Upper lobe of left lung (tissue), 6 donors: ENCODE measurements at regions not wholly inside any gene's neighbourhood (a gene's known extent, or its start where the extent isn't known, plus 50 kb on each side); places are given as distances from the start of the nearest gene placed in this dataset.

ENCODE experiments used
- ATAC-seq, 2 donors: fragments of 200-7000 bp; cut with Tn5 transposase; one replicate each; pipeline ENCODE4 v1.9.1; 2022; ENCODE audit warnings: mild to moderate bottlenecking in 2 of 2, moderate library complexity in 2 of 2; ENCODE audit not compliant: low FRiP score in 2 of 2
- DNase-seq, 2 donors: peaks; one replicate each; pipeline ENCODE4 v3.0.0-alpha.2; 2019 to 2020
- H3K27ac ChIP-seq, 4 donors: fragments of 200-600 bp; sonication (generic); one replicate each; pipeline ENCODE4 v1.5.1; 2016 to 2019
- H3K27me3 ChIP-seq, 4 donors: fragments of 200-600 bp; sonication (generic); one replicate each; pipeline ENCODE4 v1.5.1; 2017 to 2019
- H3K36me3 ChIP-seq, 4 donors: fragments of 200-600 bp; sonication (generic); one replicate each; pipeline ENCODE4 v1.5.1; 2016 to 2019
- H3K4me1 ChIP-seq, 4 donors: fragments of 200-600 bp; sonication (generic); one replicate each; pipeline ENCODE4 v1.5.1; 2018 to 2019
- H3K4me3 ChIP-seq, 4 donors: fragments of 200-600 bp; sonication (generic); one replicate each; pipeline ENCODE4 v1.5.1; 2017 to 2019; ENCODE audit warnings: mild to moderate bottlenecking in 2 of 4, moderate library complexity in 1 of 4
- H3K9me3 ChIP-seq, 4 donors: fragments of 200-600 bp; sonication (generic); one replicate each; pipeline ENCODE4 v1.5.1; 2018 to 2019
- EP300 ChIP-seq, 4 donors: sonication (generic); formaldehyde crosslinking; IDR thresholded peaks; one replicate each; pipeline ENCODE4 v1.5.1; 2017; ENCODE audit warnings: antibody characterized with exemption in 4 of 4, control low read depth in 2 of 4
- POLR2A ChIP-seq, 4 donors: fragments of 450-650 bp; IDR thresholded peaks; one replicate each; pipeline ENCODE4 v1.5.1; 2016 to 2017; ENCODE audit warnings: antibody characterized with exemption in 4 of 4, mild to moderate bottlenecking in 2 of 4
- POLR2AphosphoS5 ChIP-seq, 2 donors: sonication (generic); formaldehyde crosslinking; IDR thresholded peaks; one replicate each; pipeline ENCODE4 v1.5.1; 2017; ENCODE audit warnings: antibody characterized with exemption in 2 of 2
- WGBS, 2 donors: methylation state at CpG; one replicate each; pipeline ENCODE4 v1.1.5; 2017 to 2018; 5-methylcytosine and 5-hydroxymethylcytosine counted together
- TF ChIP-seq, protein P1 (sequence below), 6 experiments: fragments of 450-650 bp in 4 of 6; fragments of 200-600 bp in 2 of 6; sonication (generic) in 2 of 6; IDR thresholded peaks; one replicate each; pipeline ENCODE4 v1.5.1; 2016 to 2019; ENCODE audit warnings: antibody characterized with exemption in 6 of 6
- donor health status: DM: no; HTN: no; CAD: no; lungs with moderate emphysema.
- donor health status: DM: no; HTN: yes; CAD: no; lungs with severe emphysema.

DNA sequence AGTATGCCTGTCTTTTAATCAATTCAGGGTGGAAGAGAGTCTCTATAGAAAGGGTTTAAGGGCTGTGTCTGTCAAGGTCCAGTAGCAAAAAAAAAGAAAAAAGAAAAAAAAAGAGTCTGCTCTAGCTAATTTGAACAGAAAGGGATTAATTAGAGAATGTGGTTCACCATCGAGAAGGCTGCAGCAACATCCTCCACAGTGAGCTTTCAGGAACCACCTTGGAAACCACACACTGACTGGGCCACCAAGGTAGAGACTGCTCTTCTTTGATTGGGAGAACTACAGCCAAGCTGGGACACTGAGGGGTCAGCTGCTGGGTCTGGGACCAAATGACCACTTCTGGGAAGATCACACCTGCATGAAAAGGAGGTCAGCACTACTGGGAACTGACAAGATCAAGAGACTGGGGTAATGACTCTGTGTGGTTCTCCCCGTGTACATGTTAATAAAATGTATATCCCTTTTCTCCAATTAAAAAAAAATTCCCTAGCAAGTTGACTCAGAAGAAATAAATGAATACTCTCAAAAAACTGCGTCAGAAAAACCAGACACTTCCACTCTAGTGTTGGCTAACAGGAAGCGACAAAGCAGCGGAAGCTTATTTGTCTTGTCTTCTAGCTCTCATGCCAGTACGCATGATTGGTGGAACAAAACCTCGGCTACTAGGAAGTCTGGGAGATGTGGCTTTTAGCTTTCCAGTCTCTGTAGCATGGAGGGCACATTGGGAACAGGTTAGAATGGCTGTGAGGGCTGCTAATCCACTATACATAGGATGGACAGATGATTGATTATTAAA, 60.0 kb upstream of the IVNS1ABP start:
- H3K36me3 ChIP-seq: no peaks in the 10 kb centered on the region
- no peaks in the 10 kb centered on the region for H3K27me3 ChIP-seq
- ATAC-seq (peak in 1 of 2 donors; percentile 77), DNase-seq (peak in 1 of 2 donors; percentile 61)
- no peaks in the 10 kb centered on the region for H3K9me3 ChIP-seq
- no peaks in the 10 kb centered on the region for H3K4me1 ChIP-seq
- TF ChIP-seq POLR2A (IDR thresholded peaks at IDR 0.05) (no peak), EP300 (IDR thresholded peaks at IDR 0.05) (no peak), POLR2AphosphoS5 (IDR thresholded peaks at IDR 0.05) (peak in 1 of 2 donors; percentile 50)
- TF ChIP-seq, protein P1, sequence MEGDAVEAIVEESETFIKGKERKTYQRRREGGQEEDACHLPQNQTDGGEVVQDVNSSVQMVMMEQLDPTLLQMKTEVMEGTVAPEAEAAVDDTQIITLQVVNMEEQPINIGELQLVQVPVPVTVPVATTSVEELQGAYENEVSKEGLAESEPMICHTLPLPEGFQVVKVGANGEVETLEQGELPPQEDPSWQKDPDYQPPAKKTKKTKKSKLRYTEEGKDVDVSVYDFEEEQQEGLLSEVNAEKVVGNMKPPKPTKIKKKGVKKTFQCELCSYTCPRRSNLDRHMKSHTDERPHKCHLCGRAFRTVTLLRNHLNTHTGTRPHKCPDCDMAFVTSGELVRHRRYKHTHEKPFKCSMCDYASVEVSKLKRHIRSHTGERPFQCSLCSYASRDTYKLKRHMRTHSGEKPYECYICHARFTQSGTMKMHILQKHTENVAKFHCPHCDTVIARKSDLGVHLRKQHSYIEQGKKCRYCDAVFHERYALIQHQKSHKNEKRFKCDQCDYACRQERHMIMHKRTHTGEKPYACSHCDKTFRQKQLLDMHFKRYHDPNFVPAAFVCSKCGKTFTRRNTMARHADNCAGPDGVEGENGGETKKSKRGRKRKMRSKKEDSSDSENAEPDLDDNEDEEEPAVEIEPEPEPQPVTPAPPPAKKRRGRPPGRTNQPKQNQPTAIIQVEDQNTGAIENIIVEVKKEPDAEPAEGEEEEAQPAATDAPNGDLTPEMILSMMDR (IDR thresholded peaks at IDR 0.05): no peak
- H3K4me3 ChIP-seq: no peak overlapping the region
- peak overlapping the region; percentile 60 to 84 (median 72) for H3K27ac ChIP-seq
- WGBS, 2 donors: 45 to 68% methylated on average over 7 of the region's 7 CpGs

DNA sequence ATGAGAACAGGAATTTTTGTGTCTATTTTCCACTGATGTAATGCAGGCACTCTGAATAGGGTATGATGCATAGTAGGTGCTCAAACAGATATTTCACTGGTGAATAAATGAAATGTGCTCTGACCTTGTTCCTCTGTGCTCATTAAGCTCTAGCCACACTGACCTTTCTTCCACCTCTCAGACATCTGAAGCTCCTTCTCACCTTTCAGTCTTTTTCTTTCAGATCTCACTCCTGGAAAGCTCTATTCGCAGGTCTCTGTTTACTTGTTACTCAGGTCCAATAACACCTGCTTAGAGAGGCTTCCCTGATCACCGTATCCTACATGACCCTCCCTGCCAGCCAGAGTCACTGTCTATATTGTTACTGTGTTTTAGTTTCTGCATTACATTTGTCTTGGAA, 59.2 kb upstream of the IVNS1ABP start:
- Histone ChIP-seq H3K4me1 (no peaks in the 10 kb centered on the region), H3K4me3 (no peak overlapping the region), H3K27me3 (no peaks in the 10 kb centered on the region), H3K27ac (peak overlapping the region; percentile 60 to 84 (median 72)), H3K36me3 (no peaks in the 10 kb centered on the region), H3K9me3 (no peaks in the 10 kb centered on the region)
- WGBS, 2 donors: 70 to 82% methylated on average over 2 of the region's 2 CpGs
- ATAC-seq (peak in 1 of 2 donors; percentile 40), DNase-seq (no peak)
- no peak for TF ChIP-seq POLR2A (IDR thresholded peaks at IDR 0.05)
- no peak for TF ChIP-seq EP300 (IDR thresholded peaks at IDR 0.05)
- TF ChIP-seq, protein P1 (IDR thresholded peaks at IDR 0.05): no peak
- no peak for TF ChIP-seq POLR2AphosphoS5 (IDR thresholded peaks at IDR 0.05)

DNA sequence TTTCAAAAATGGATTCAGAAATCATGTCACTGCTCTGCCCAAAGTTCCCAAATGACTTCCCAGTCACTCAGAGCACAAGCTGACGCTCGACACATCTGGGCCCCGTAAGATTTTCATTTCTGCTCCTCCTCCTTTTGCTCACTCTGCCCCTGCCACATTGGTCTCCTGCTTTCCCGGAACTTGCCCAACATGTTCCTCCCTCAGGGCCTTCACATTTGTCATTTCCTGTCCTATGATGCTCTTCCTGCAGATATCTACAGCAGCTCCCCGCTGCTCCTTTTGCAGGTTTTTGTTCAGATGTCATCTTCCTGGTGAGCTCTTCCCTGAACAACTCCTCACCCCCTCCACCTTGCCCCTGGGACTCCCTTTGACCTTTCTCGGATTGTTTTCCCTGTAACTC, 58.5 kb upstream of the IVNS1ABP start:
- H3K27ac ChIP-seq: peak overlapping the region; percentile 69 to 84 (median 78)
- peak; percentile 64 to 88 for TF ChIP-seq POLR2AphosphoS5 (IDR thresholded peaks at IDR 0.05)
- peak in 1 of 4 donors; percentile 66 for TF ChIP-seq POLR2A (IDR thresholded peaks at IDR 0.05)
- TF ChIP-seq, protein P1 (IDR thresholded peaks at IDR 0.05): no peak
- TF ChIP-seq EP300 (IDR thresholded peaks at IDR 0.05): peak in 2 of 4 donors; percentile 24 to 54
- no peaks in the 10 kb centered on the region for H3K9me3 ChIP-seq
- no peaks in the 10 kb centered on the region for H3K36me3 ChIP-seq
- ATAC-seq (peak; percentile 76 to 78), DNase-seq (peak in 1 of 2 donors; percentile 74)
- no peaks in the 10 kb centered on the region for H3K4me1 ChIP-seq
- 77 to 84% methylated on average over 6 of the region's 6 CpGs for WGBS, 2 donors
- H3K27me3 ChIP-seq: no peaks in the 10 kb centered on the region
- H3K4me3 ChIP-seq: no peak overlapping the region

DNA sequence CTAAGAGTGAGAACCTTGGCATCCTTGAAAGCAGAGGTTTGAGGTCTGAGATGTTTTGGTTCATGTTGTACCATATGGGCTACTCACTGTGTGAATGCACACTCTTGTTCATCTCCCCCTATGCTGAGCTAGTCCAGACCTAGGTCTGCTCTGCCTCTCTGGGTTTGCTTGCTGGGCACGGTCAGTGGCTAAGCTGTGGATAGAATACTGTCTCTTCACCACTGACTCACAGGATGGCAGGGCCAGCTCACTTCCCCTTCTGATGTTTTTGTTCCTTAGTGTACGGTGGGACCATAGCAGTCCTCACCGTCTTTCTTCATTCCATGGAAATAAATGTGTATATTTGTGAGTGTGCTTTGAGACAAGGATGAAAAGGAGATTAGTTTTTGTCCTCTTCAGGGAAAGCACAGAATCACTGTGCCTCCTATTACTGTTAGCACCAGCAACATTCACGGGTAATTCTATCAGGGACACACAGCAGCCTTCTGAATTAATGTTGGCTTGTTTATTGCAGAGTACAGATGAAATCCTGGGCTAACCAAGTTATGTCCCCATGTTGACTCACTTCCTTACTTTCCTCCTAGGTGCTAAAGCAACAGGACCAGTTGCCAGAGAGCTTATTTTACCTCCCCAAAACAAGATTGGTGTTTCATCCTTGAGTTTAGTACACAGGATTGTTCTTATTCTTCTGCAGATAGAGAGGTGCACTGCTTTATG, 56.9 kb upstream of the IVNS1ABP start:
- Histone ChIP-seq H3K27ac (peak overlapping the region; percentile 49 to 84 (median 78)), H3K4me3 (no peak overlapping the region), H3K9me3 (no peaks in the 10 kb centered on the region), H3K4me1 (no peaks in the 10 kb centered on the region), H3K27me3 (no peaks in the 10 kb centered on the region), H3K36me3 (no peaks in the 10 kb centered on the region)
- WGBS, 2 donors: 72 to 82% methylated on average over 4 of the region's 4 CpGs
- TF ChIP-seq POLR2A (IDR thresholded peaks at IDR 0.05) (peak in 1 of 4 donors; percentile 57), POLR2AphosphoS5 (IDR thresholded peaks at IDR 0.05) (no peak)
- ATAC-seq (peak; percentile 48 to 84), DNase-seq (peak in 1 of 2 donors; percentile 69)

DNA sequence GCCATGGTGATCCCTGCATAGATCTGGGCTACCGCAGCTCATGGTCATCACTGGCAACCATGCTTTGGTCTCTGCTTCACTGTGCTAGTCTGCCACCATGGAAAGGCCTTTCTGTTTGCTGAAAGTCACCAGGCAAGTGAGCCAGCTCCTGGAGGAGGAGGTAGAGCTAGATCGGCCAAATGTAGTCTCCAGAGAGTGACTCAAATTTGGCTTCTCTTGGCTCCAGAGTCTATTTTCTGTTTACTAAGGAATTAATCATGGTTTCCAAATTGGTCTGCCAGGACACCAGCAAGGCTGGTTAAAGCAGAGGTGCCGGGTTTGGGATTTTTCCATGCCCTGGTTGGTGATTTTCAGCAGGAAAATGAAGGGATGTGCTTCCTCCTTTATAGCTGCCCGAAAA, 52.7 kb upstream of the IVNS1ABP start:
- no peak overlapping the region for H3K27ac ChIP-seq
- H3K4me3 ChIP-seq: no peak overlapping the region
- no peaks in the 10 kb centered on the region for H3K4me1 ChIP-seq
- no peaks in the 10 kb centered on the region for H3K9me3 ChIP-seq
- WGBS, 2 donors: 86 to 94% methylated on average over 4 of the region's 4 CpGs
- H3K27me3 ChIP-seq: no peaks in the 10 kb centered on the region
- DNase-seq: no peak
- TF ChIP-seq POLR2A (IDR thresholded peaks at IDR 0.05) (no peak), POLR2AphosphoS5 (IDR thresholded peaks at IDR 0.05) (no peak), EP300 (IDR thresholded peaks at IDR 0.05) (no peak)
- TF ChIP-seq, protein P1 (IDR thresholded peaks at IDR 0.05): no peak
- ATAC-seq: no peak
- H3K36me3 ChIP-seq: no peaks in the 10 kb centered on the region
